ENCODE measurements at regions not wholly inside any gene's neighbourhood (a gene's known extent, or its start where the extent isn't known, plus 50 kb on each side); places are given as distances from the start of the nearest gene placed in this dataset.
"Not testable (repeated sequence)": the region's sequence is repeated elsewhere in the genome, so short reads cannot be mapped to it uniquely, and the experiment has no call there.

GRCh38 chr9:29437526-29437925 lies 1864.2 kb upstream of the C9orf72 start:
- H3K4me3 ChIP-seq (ENCODE audit: control insufficient read depth, low read depth, low read length) = no peak overlapping the region
- no peak for DNase-seq (ENCODE audit: low read depth)
- no peak for TF ChIP-seq CTCF (conservative IDR thresholded peaks at IDR 0.05; ENCODE audit: control insufficient read depth, insufficient read depth, low read depth, low read length)

- no peak for TF ChIP-seq CTCF (conservative IDR thresholded peaks at IDR 0.05; ENCODE audit: control insufficient read depth, insufficient read depth, low read depth, low read length)
- DNase-seq (ENCODE audit: low read depth) = peak; percentile 84
- H3K4me3 ChIP-seq (ENCODE audit: control insufficient read depth, low read depth, low read length) = no peak overlapping the region
Measured at GRCh38 chr9:29439961-29440360, 1866.7 kb upstream of the C9orf72 start.

GRCh38 chr9:29440449-29440848 lies 1867.2 kb upstream of the C9orf72 start:
- H3K4me3 ChIP-seq (ENCODE audit: control insufficient read depth, low read depth, low read length) = no peak overlapping the region
- DNase-seq (ENCODE audit: low read depth) = no peak
- no peak for TF ChIP-seq CTCF (conservative IDR thresholded peaks at IDR 0.05; ENCODE audit: control insufficient read depth, insufficient read depth, low read depth, low read length)

- no peak for DNase-seq (ENCODE audit: low read depth)
- H3K4me3 ChIP-seq (ENCODE audit: control insufficient read depth, low read depth, low read length) = no peak overlapping the region
- no peak for TF ChIP-seq CTCF (conservative IDR thresholded peaks at IDR 0.05; ENCODE audit: control insufficient read depth, insufficient read depth, low read depth, low read length)
Measured at GRCh38 chr9:29445751-29446150, 1872.5 kb upstream of the C9orf72 start.

- no peak overlapping the region for H3K4me3 ChIP-seq (ENCODE audit: control insufficient read depth, low read depth, low read length)
- TF ChIP-seq CTCF (conservative IDR thresholded peaks at IDR 0.05; ENCODE audit: control insufficient read depth, insufficient read depth, low read depth, low read length) = no peak
- DNase-seq (ENCODE audit: low read depth) = no peak
Measured at GRCh38 chr9:29449306-29449705, 1876.0 kb upstream of the C9orf72 start.

- H3K4me3 ChIP-seq (ENCODE audit: control insufficient read depth, low read depth, low read length); DNase-seq (ENCODE audit: low read depth): not testable (repeated sequence)
Measured at GRCh38 chr9:29450343-29450875, 1877.1 kb upstream of the C9orf72 start.

GRCh38 chr9:29456940-29457339 lies 1883.7 kb upstream of the C9orf72 start:
- H3K4me3 ChIP-seq (ENCODE audit: control insufficient read depth, low read depth, low read length) = no peak overlapping the region
- no peak for TF ChIP-seq CTCF (conservative IDR thresholded peaks at IDR 0.05; ENCODE audit: control insufficient read depth, insufficient read depth, low read depth, low read length)
- peak; percentile 85 for DNase-seq (ENCODE audit: low read depth)
